RPMI7951 (cell line): ENCODE measurements at regions not wholly inside any gene's neighbourhood (a gene's known extent, or its start where the extent isn't known, plus 50 kb on each side); places are given as distances from the start of the nearest gene placed in this dataset.
"Not testable (repeated sequence)": the region's sequence is repeated elsewhere in the genome, so short reads cannot be mapped to it uniquely, and the experiment has no call there.

Source experiments
- DNase-seq: peaks from one replicate; pipeline ENCODE4 v3.0.0-alpha.2; 2012; ENCODE audit warnings: low read depth

- DNase-seq: no peak
These were observed 101.0 kb upstream of the CHD6 start for GRCh38 chr20:41719151-41719550.

GRCh38 chr20:41717483-41717882 is 99.3 kb upstream of the CHD6 start:
- DNase-seq: no peak

- no peak for DNase-seq
These were observed 98.7 kb upstream of the CHD6 start for GRCh38 chr20:41716911-41717310.

- DNase-seq: no peak
These were observed 98.3 kb upstream of the CHD6 start for GRCh38 chr20:41716436-41716835.

GRCh38 chr20:41715526-41715925 is 97.3 kb upstream of the CHD6 start:
- DNase-seq: no peak

- no peak for DNase-seq
These were observed 95.9 kb upstream of the CHD6 start for GRCh38 chr20:41714030-41714429.

- DNase-seq: no peak
These were observed 86.7 kb upstream of the CHD6 start for GRCh38 chr20:41704896-41705295.

- DNase-seq: no peak
These were observed 84.5 kb upstream of the CHD6 start for GRCh38 chr20:41702647-41703046.

- DNase-seq: no peak
These were observed 83.6 kb upstream of the CHD6 start for GRCh38 chr20:41701588-41702348.

GRCh38 chr20:41699673-41700072 is 81.5 kb upstream of the CHD6 start:
- not testable (repeated sequence) for DNase-seq

- DNase-seq: peak; percentile 51
These were observed 79.8 kb upstream of the CHD6 start for GRCh38 chr20:41697861-41698559.

GRCh38 chr20:41696428-41696827 is 78.3 kb upstream of the CHD6 start:
- DNase-seq: no peak

- no peak for DNase-seq
These were observed 76.6 kb upstream of the CHD6 start for GRCh38 chr20:41694796-41695195.

- DNase-seq: peak; percentile 92
These were observed 75.2 kb upstream of the CHD6 start for GRCh38 chr20:41693136-41693979.

GRCh38 chr20:41692479-41693135 is 74.4 kb upstream of the CHD6 start:
- peak; percentile 75 for DNase-seq

- DNase-seq: no peak
These were observed 73.3 kb upstream of the CHD6 start for GRCh38 chr20:41691443-41691842.

- no peak for DNase-seq
These were observed 72.5 kb upstream of the CHD6 start for GRCh38 chr20:41690702-41691101.

GRCh38 chr20:41686961-41687360 is 68.8 kb upstream of the CHD6 start:
- no peak for DNase-seq

- DNase-seq: not testable (repeated sequence)
These were observed 67.0 kb upstream of the CHD6 start for GRCh38 chr20:41685145-41685544.

GRCh38 chr20:41678799-41679198 is 60.6 kb upstream of the CHD6 start:
- no peak for DNase-seq

- no peak for DNase-seq
These were observed 54.1 kb upstream of the CHD6 start for GRCh38 chr20:41672282-41672681.

- no peak for DNase-seq
These were observed 53.0 kb upstream of the CHD6 start for GRCh38 chr20:41671143-41671542.
